ENCODE measurements at regions not wholly inside any gene's neighbourhood (a gene's known extent, or its start where the extent isn't known, plus 50 kb on each side); places are given as distances from the start of the nearest gene placed in this dataset.

DNA sequence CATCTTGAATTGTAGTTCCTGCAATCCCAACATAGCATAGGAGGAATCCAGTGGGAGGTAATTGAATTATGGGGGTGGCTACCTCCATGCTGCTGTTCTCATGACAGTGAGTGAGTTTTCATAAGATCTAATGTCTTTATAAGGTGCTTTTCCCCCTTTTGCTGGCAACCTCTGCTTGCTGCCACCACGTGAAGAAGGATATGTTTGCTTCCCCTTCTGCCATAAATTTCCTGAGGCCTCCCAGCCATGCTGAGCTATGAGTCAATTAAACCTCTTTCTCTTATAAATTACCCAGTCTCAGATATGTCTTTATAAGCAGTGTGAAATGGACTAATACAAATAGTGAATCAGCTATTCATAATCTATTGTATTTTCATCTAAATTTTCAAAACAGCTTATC, 537.3 kb downstream of the EPHA3 start:
- intact Hi-C loops (cut with DNase I) = no loop called here
- H3K36me3 ChIP-seq = no peaks in the 10 kb centered on the region
- WGBS, 2 donors = 40 to 53% methylated on average over 1 of the region's 1 CpG

DNA sequence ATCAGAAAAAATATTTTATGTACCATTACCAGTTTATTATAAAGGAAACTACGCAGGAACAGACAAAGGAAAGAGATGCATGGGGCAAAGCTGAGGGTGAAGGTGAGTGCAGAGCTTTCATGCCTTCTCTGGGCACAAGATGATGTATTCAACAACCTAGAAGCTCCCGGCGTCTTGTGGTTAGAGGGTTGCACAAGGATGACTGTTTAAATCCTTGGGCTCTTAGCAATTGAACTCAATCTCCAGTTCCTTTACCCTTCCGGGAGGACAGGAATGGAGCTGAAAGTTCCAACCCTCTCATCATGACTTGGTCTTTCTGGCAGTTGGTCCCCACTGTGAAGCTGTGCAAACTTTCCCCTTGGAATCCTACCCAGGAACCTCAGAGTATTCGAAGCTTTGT, 542.0 kb downstream of the EPHA3 start:
- no peaks in the 10 kb centered on the region for H3K27me3 ChIP-seq
- H3K27ac ChIP-seq = no peak overlapping the region
- no peak overlapping the region for H3K4me3 ChIP-seq (replicated peaks in 1 of 3)
- H3K36me3 ChIP-seq = no peaks in the 10 kb centered on the region
- H3K9me3 ChIP-seq = no peaks in the 10 kb centered on the region
- no peak for TF ChIP-seq POLR2A (IDR thresholded peaks at IDR 0.05)
- TF ChIP-seq, protein P1, sequence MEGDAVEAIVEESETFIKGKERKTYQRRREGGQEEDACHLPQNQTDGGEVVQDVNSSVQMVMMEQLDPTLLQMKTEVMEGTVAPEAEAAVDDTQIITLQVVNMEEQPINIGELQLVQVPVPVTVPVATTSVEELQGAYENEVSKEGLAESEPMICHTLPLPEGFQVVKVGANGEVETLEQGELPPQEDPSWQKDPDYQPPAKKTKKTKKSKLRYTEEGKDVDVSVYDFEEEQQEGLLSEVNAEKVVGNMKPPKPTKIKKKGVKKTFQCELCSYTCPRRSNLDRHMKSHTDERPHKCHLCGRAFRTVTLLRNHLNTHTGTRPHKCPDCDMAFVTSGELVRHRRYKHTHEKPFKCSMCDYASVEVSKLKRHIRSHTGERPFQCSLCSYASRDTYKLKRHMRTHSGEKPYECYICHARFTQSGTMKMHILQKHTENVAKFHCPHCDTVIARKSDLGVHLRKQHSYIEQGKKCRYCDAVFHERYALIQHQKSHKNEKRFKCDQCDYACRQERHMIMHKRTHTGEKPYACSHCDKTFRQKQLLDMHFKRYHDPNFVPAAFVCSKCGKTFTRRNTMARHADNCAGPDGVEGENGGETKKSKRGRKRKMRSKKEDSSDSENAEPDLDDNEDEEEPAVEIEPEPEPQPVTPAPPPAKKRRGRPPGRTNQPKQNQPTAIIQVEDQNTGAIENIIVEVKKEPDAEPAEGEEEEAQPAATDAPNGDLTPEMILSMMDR (IDR thresholded peaks at IDR 0.05) = no peak
- H3K4me1 ChIP-seq = no peaks in the 10 kb centered on the region
- WGBS, 2 donors = 93% methylated on average over 5 of the region's 5 CpGs
- DNase-seq = no peak
- intact Hi-C loops (cut with DNase I) = no loop called here

More for the DNA sequence above, 537.3 kb downstream of the EPHA3 start:
- no peak for DNase-seq
- Histone ChIP-seq H3K9me3 (no peaks in the 10 kb centered on the region), H3K27ac (no peak overlapping the region), H3K4me1 (no peaks in the 10 kb centered on the region), H3K4me3 (replicated peaks in 1 of 3) (no peak overlapping the region), H3K27me3 (no peaks in the 10 kb centered on the region)
- TF ChIP-seq, protein P1 (IDR thresholded peaks at IDR 0.05) = no peak
- no peak for TF ChIP-seq POLR2A (IDR thresholded peaks at IDR 0.05)

DNA sequence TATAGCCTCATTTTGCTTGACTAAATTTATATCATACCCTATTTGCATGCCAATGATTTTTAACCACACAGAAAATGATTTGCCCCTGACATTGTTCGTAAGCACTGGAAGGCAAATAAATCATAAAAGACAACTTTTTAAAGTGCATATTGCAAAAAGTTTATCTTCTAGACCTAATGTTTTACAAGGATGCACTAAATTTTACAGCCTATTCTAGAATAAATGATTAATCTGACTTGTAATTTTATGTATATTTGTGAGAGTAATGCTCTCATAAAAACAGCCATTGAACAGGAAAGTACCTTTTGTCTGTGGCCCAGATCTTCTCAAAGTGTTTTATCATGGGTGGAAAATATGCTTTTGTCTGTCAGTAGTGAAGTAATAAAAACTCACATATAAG, 546.6 kb downstream of the EPHA3 start:
- no peaks in the 10 kb centered on the region for H3K4me1 ChIP-seq
- H3K9me3 ChIP-seq = no peaks in the 10 kb centered on the region
- no peak for DNase-seq
- no peak overlapping the region for H3K27ac ChIP-seq
- H3K36me3 ChIP-seq = no peaks in the 10 kb centered on the region
- no peak overlapping the region for H3K4me3 ChIP-seq (replicated peaks in 1 of 3)
- no peaks in the 10 kb centered on the region for H3K27me3 ChIP-seq
- WGBS, 2 donors = 86 to 96% methylated on average over 1 of the region's 1 CpG
- intact Hi-C loops (cut with DNase I) = no loop called here
- TF ChIP-seq, protein P1 (IDR thresholded peaks at IDR 0.05) = no peak
- TF ChIP-seq POLR2A (IDR thresholded peaks at IDR 0.05) = no peak

DNA sequence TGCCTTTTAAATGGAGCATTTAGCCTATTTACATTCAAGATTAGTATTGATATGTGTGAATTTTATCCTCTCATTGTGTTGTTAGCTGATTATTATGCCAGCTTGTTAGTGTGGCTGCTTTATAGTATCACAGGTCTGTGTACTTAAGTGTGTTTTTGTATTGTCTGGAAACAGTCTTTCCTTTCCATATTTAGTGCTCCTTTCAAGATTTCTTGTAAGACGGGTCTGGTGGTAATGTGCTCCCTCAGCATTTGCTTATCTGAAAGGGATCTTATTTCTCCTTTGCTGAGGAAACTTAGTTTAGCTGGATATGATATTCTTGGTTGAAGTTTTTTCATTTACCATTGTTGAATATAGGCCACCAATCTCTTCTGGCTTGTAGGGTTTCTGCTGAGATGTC, 549.0 kb downstream of the EPHA3 start:
- H3K4me1 ChIP-seq = no peaks in the 10 kb centered on the region
- DNase-seq = no peak
- WGBS, 2 donors = 78 to 91% methylated on average over 1 of the region's 1 CpG
- TF ChIP-seq POLR2A (IDR thresholded peaks at IDR 0.05) = no peak
- TF ChIP-seq, protein P1 (IDR thresholded peaks at IDR 0.05) = no peak
- H3K27ac ChIP-seq = no peak overlapping the region
- intact Hi-C loops (cut with DNase I) = no loop called here
- no peaks in the 10 kb centered on the region for H3K27me3 ChIP-seq
- H3K4me3 ChIP-seq (replicated peaks in 1 of 3) = no peak overlapping the region
- no peaks in the 10 kb centered on the region for H3K36me3 ChIP-seq
- no peaks in the 10 kb centered on the region for H3K9me3 ChIP-seq

DNA sequence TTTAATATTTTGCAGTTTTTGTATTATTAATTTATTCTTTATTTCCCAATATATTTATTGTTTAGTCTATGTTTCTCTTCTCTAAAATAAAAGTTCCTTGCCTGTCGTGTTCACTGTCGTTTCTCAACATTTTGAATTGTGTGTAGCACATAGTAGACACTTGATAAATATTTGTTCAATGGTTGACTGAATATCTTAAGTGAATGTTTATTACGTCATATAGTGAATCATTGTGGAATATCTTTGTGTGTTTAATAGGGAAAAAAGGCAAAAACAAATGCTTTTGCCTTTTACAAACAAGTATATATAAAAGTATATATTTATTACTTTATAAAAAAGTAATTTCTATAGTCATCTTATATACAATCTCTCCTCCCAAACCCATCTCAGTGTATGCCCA, 572.3 kb downstream of the EPHA3 start:
- Histone ChIP-seq H3K4me1 (no peaks in the 10 kb centered on the region), H3K9me3 (no peaks in the 10 kb centered on the region), H3K27ac (no peak overlapping the region), H3K36me3 (no peaks in the 10 kb centered on the region), H3K4me3 (replicated peaks in 1 of 3) (no peak overlapping the region), H3K27me3 (no peaks in the 10 kb centered on the region)
- intact Hi-C loops (cut with DNase I) = no loop called here
- DNase-seq = no peak
- TF ChIP-seq POLR2A (IDR thresholded peaks at IDR 0.05) = no peak
- TF ChIP-seq, protein P1 (IDR thresholded peaks at IDR 0.05) = no peak
- 87 to 92% methylated on average over 3 of the region's 3 CpGs for WGBS, 2 donors
